Body of pancreas (tissue), 4 donors: ENCODE measurements at regions not wholly inside any gene's neighbourhood (a gene's known extent, or its start where the extent isn't known, plus 50 kb on each side); places are given as distances from the start of the nearest gene placed in this dataset.

ENCODE experiments used
- ATAC-seq: fragments of 150-250 bp; one replicate; pipeline ENCODE4 v1.9.1; 2016
- DNase-seq, 4 donors: peaks; one replicate each; pipeline ENCODE4 v3.0.0-alpha.2; 2019
- H3K27ac ChIP-seq, 4 donors: fragments of 200-600 bp; sonication (generic); 1 replicate in 3 of 4; 2 replicates in 1 of 4; pipeline versions ENCODE4 v1.5.1 to v1.6.1; 2016 to 2019; ENCODE audit warnings: mild to moderate bottlenecking in 1 of 4, mixed read lengths in 1 of 4, moderate library complexity in 1 of 4
- H3K27me3 ChIP-seq, 2 donors: fragments of 200-600 bp; sonication (generic); one replicate each; pipeline ENCODE4 v1.6.0; 2016; ENCODE audit warnings: mild to moderate bottlenecking in 1 of 2
- H3K36me3 ChIP-seq, 2 donors: fragments of 200-600 bp; sonication (generic); replicated peaks in 1 of 2; 2 replicates each; pipeline ENCODE4 v1.5.1; 2016; ENCODE audit warnings: low read depth in 2 of 2; ENCODE audit not compliant: insufficient read depth in 1 of 2
- H3K4me1 ChIP-seq: fragments of 200-600 bp; sonication (generic); one replicate; pipeline ENCODE4 v1.6.0; 2016
- H3K4me3 ChIP-seq, 2 donors: fragments of 200-600 bp; sonication (generic); 1 replicate in 1 of 2; 2 replicates in 1 of 2; pipeline ENCODE4 v1.5.1; 2016 to 2019
- H3K9me3 ChIP-seq, 3 donors: fragments of 200-600 bp; sonication (generic); 1 replicate in 2 of 3; 2 replicates in 1 of 3; pipeline ENCODE4 v1.5.1; 2016
- POLR2A ChIP-seq, 3 donors: fragments of 450-650 bp; IDR thresholded peaks; one replicate each; pipeline ENCODE4 v1.6.1; 2016; ENCODE audit warnings: antibody characterized with exemption in 3 of 3, mild to moderate bottlenecking in 2 of 3
- WGBS, 2 donors: methylation state at CpG; one replicate each; pipeline ENCODE4 v1.1.5; 2017; 5-methylcytosine and 5-hydroxymethylcytosine counted together
- intact Hi-C: fragments of 100-400 bp; cut with DNase I; formaldehyde crosslinking; loops from one replicate; pipeline ENCODE4 v1.15.1; 2023
- TF ChIP-seq, protein P1 (sequence below), 7 experiments: fragments of 450-650 bp in 4 of 7; fragments of 200-600 bp in 3 of 7; sonication (generic) in 3 of 7; IDR thresholded peaks; one replicate each; pipeline ENCODE4 v1.5.1; 2016 to 2019; ENCODE audit warnings: antibody characterized with exemption in 7 of 7

DNA sequence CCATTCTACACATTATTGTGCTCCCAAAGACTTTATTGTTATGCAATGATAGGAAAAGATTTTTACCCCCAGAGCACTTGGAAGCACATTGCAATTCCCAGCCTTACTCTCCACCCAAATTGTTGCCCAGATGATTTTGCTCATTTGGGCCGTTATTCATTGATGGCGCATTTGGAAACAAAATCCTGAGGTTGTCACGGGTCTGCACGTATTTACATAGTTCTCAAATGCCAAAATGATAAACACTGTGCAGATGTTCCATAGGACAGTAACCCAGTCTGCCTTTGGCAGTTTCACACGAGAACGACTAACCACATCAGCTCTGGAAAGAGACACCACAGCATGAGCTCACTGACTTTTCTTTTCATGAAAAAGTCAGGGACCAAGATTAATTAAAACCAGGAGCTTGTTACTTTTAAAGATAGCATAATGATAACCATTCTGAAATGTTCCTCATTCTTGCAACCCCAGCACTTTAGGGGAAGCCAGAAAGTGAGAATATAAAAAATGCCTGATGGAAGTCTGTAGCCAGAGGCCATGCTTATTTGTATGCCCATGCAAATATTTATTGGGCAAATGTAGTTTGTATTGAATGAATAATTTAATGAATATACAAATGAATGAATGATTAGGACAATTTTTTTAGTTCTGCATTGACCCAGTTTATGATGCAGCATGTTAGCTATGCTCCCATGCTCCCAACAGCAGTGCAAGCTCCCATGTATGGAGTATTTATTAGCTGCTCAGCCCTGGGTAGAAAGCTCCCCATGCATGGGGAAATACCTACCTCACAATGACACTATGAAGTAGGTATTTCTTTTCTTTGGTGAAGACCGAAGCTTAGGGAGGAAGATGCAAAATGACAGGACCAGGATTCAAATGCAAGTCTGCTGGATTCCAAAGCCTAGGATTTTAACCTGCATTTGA, 84.6 kb downstream of the MAIP1 start:
- WGBS, 2 donors: 73 to 76% methylated on average over 7 of the region's 7 CpGs
- H3K9me3 ChIP-seq: no peaks in the 10 kb centered on the region
- ATAC-seq: no peak
- H3K4me1 ChIP-seq: no peaks in the 10 kb centered on the region
- H3K36me3 ChIP-seq: no peaks in the 10 kb centered on the region
- no peak overlapping the region for H3K4me3 ChIP-seq
- no peak for TF ChIP-seq POLR2A (IDR thresholded peaks at IDR 0.05)
- TF ChIP-seq, protein P1, sequence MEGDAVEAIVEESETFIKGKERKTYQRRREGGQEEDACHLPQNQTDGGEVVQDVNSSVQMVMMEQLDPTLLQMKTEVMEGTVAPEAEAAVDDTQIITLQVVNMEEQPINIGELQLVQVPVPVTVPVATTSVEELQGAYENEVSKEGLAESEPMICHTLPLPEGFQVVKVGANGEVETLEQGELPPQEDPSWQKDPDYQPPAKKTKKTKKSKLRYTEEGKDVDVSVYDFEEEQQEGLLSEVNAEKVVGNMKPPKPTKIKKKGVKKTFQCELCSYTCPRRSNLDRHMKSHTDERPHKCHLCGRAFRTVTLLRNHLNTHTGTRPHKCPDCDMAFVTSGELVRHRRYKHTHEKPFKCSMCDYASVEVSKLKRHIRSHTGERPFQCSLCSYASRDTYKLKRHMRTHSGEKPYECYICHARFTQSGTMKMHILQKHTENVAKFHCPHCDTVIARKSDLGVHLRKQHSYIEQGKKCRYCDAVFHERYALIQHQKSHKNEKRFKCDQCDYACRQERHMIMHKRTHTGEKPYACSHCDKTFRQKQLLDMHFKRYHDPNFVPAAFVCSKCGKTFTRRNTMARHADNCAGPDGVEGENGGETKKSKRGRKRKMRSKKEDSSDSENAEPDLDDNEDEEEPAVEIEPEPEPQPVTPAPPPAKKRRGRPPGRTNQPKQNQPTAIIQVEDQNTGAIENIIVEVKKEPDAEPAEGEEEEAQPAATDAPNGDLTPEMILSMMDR (IDR thresholded peaks at IDR 0.05): no peak
- H3K27me3 ChIP-seq: no peaks in the 10 kb centered on the region
- no peak for DNase-seq
- intact Hi-C loops: no loop called here
- no peak overlapping the region for H3K27ac ChIP-seq

GRCh38 chr2:200040831-200041230, 85.4 kb downstream of the MAIP1 start:
- intact Hi-C loops: no loop called here
- no peak overlapping the region for H3K27ac ChIP-seq
- peaks cover 0 to 7% (median 0%) of the 10 kb centered on the region in 3 donors for H3K9me3 ChIP-seq
- H3K27me3 ChIP-seq: no peaks in the 10 kb centered on the region
- DNase-seq: no peak
- H3K4me3 ChIP-seq: no peak overlapping the region
- WGBS, 2 donors: 84 to 93% methylated on average over 2 of the region's 2 CpGs
- TF ChIP-seq POLR2A (IDR thresholded peaks at IDR 0.05): no peak
- TF ChIP-seq, protein P1 (IDR thresholded peaks at IDR 0.05): no peak
- no peaks in the 10 kb centered on the region for H3K4me1 ChIP-seq
- H3K36me3 ChIP-seq: no peaks in the 10 kb centered on the region
- ATAC-seq: no peak

GRCh38 chr2:200041639-200042038, 86.3 kb downstream of the MAIP1 start:
- Histone ChIP-seq H3K4me3 (no peak overlapping the region), H3K36me3 (no peaks in the 10 kb centered on the region), H3K27me3 (no peaks in the 10 kb centered on the region), H3K9me3 (peaks cover 0 to 8% (median 0%) of the 10 kb centered on the region in 3 donors), H3K4me1 (no peaks in the 10 kb centered on the region), H3K27ac (no peak overlapping the region)
- 97 to 99% methylated on average over 2 of the region's 2 CpGs for WGBS, 2 donors
- TF ChIP-seq POLR2A (IDR thresholded peaks at IDR 0.05): no peak
- TF ChIP-seq, protein P1 (IDR thresholded peaks at IDR 0.05): no peak
- intact Hi-C loops: no loop called here
- no peak for ATAC-seq
- DNase-seq: no peak

- Histone ChIP-seq H3K36me3 (no peaks in the 10 kb centered on the region), H3K4me1 (no peaks in the 10 kb centered on the region), H3K4me3 (no peak overlapping the region), H3K9me3 (peaks cover 0 to 8% (median 0%) of the 10 kb centered on the region in 3 donors), H3K27me3 (no peaks in the 10 kb centered on the region), H3K27ac (no peak overlapping the region)
- DNase-seq (no peak), ATAC-seq (no peak)
- no peak for TF ChIP-seq POLR2A (IDR thresholded peaks at IDR 0.05)
- TF ChIP-seq, protein P1 (IDR thresholded peaks at IDR 0.05): no peak
- intact Hi-C loops: no loop called here
These were observed 86.8 kb downstream of the MAIP1 start for GRCh38 chr2:200042102-200042735.
